A549 (cell line): ENCODE measurements at regions not wholly inside any gene's neighbourhood (a gene's known extent, or its start where the extent isn't known, plus 50 kb on each side); places are given as distances from the start of the nearest gene placed in this dataset.

Experiments used
- ATAC-seq, 2 experiments: fragments of 200-7000 bp in 1 of 2; fragments of >200 bp in 1 of 2; cut with Nextera tagmentation in 1 of 2; cut with Tn5 transposase in 1 of 2; 3 replicates each; pipeline versions ENCODE4 v1.8.0 to v1.9.1; 2018 to 2020; ENCODE audit warnings: mild to moderate bottlenecking in 1 of 2, moderate library complexity in 1 of 2
- CTCF ChIA-PET: fragments of 300-600 bp; sonication (Branson Sonifier 250); formaldehyde crosslinking; extraction: SDS; loops from one replicate; lab custom pipeline; 2021; ENCODE audit warnings: antibody characterized with exemption, inconsistent platforms; lab: Yijun Ruan, JAX
- POLR2A ChIA-PET: fragments of 350-600 bp; formaldehyde crosslinking; extraction: SDS; loops from one replicate; lab custom pipeline; 2021; ENCODE audit warnings: antibody characterized with exemption, inconsistent platforms; lab: Yijun Ruan, JAX
- DNase-seq, 2 experiments: peaks; one replicate each; pipeline versions ENCODE4 v3.0.0 to v3.0.0-alpha.2; 2011 to 2016; ENCODE audit warnings: low read depth in 1 of 2, low spot score in 1 of 2
- FAIRE-seq: peaks from 2 replicates; lab custom pipeline; 2011; peaks lifted over from hg19 to GRCh38; lab: Jason Lieb, UNC
- H3K27ac ChIP-seq, 2 experiments: fragments of >200 bp; sonication (Bioruptor Twin); formaldehyde crosslinking; 3 replicates each; pipeline ENCODE4 v1.5.1; 2016 to 2017
- H3K4me1 ChIP-seq: fragments of >200 bp; sonication (Bioruptor Twin); formaldehyde crosslinking; 3 replicates; pipeline ENCODE4 v1.6.1; 2016
- H3K4me2 ChIP-seq: fragments of >200 bp; sonication (Bioruptor Twin); formaldehyde crosslinking; 3 replicates; pipeline ENCODE4 v1.6.1; 2016
- H3K4me3 ChIP-seq: fragments of >200 bp; sonication (Bioruptor Twin); formaldehyde crosslinking; 3 replicates; pipeline ENCODE4 v1.5.1; 2016
- H3K9me3 ChIP-seq: fragments of >200 bp; sonication (Bioruptor Twin); formaldehyde crosslinking; 3 replicates; pipeline ENCODE4 v1.6.1; 2016
- CBX8 ChIP-seq: fragments of 200-600 bp; sonication (generic); IDR thresholded peaks from 2 replicates; pipeline ENCODE4 v1.6.1; 2016
- CEBPB ChIP-seq, 2 experiments: fragments of >200 bp in 1 of 2; sonication (Bioruptor Twin) in 1 of 2; formaldehyde crosslinking in 1 of 2; IDR thresholded peaks; 2 replicates each; pipeline ENCODE4 v1.6.1; 2012 to 2016
- CHD2 ChIP-seq: fragments of 150-350 bp; IDR thresholded peaks from 2 replicates; pipeline ENCODE4 v1.6.1; 2014; ENCODE audit warnings: low read length; ENCODE audit not compliant: partially characterized antibody
- CHD4 ChIP-seq: fragments of 200-600 bp; sonication (generic); IDR thresholded peaks from 2 replicates; pipeline ENCODE4 v1.6.1; 2016; ENCODE audit warnings: antibody characterized with exemption, mild to moderate bottlenecking, borderline replicate concordance
- ESRRA ChIP-seq: fragments of 150-350 bp; IDR thresholded peaks from 2 replicates; pipeline ENCODE4 v1.6.1; 2014; ENCODE audit warnings: mild to moderate bottlenecking, low read length, borderline replicate concordance
- FOSB ChIP-seq: fragments of 250-450 bp; sonication (Bioruptor Pico); IDR thresholded peaks from 2 replicates; pipeline ENCODE4 v1.5.0; 2020; ENCODE audit warnings: mild to moderate bottlenecking, moderate library complexity
- FOSL2 ChIP-seq, 2 experiments: fragments of 450-650 bp in 1 of 2; fragments of >200 bp in 1 of 2; sonication (Bioruptor Twin) in 1 of 2; formaldehyde crosslinking; IDR thresholded peaks; 2 replicates each; pipeline versions ENCODE4 v1.5.0 to v1.6.1; 2016 to 2020; ENCODE audit warnings: mild to moderate bottlenecking in 1 of 2, moderate library complexity in 1 of 2
- HDAC2 ChIP-seq: fragments of 200-600 bp; sonication (generic); IDR thresholded peaks from 2 replicates; pipeline ENCODE4 v1.6.1; 2016
- HOXA7 ChIP-seq: fragments of 250-450 bp; sonication (Bioruptor Pico); IDR thresholded peaks from 2 replicates; pipeline ENCODE4 v1.5.0; 2020; ENCODE audit warnings: mild to moderate bottlenecking, moderate library complexity
- HOXB5 ChIP-seq: fragments of 250-450 bp; sonication (Bioruptor Pico); IDR thresholded peaks from 2 replicates; pipeline ENCODE4 v1.5.0; 2020; ENCODE audit warnings: mild to moderate bottlenecking, moderate library complexity
- JUN ChIP-seq, 2 experiments: fragments of >200 bp; sonication (Bioruptor Twin); formaldehyde crosslinking; IDR thresholded peaks; 2 replicates in 1 of 2; 3 replicates in 1 of 2; pipeline ENCODE4 v1.6.1; 2016 to 2017
- JUNB ChIP-seq: fragments of >200 bp; sonication (Bioruptor Twin); formaldehyde crosslinking; IDR thresholded peaks from 2 replicates; pipeline ENCODE4 v1.6.1; 2016
- KDM1A ChIP-seq: fragments of 200-600 bp; sonication (generic); IDR thresholded peaks from 2 replicates; pipeline ENCODE4 v1.6.1; 2016; ENCODE audit warnings: low read depth, mild to moderate bottlenecking
- KDM5A ChIP-seq: fragments of 200-600 bp; sonication (generic); IDR thresholded peaks from 2 replicates; pipeline ENCODE4 v1.6.1; 2016; ENCODE audit warnings: antibody characterized with exemption, mild to moderate bottlenecking
- MAFK ChIP-seq: fragments of 450-650 bp; IDR thresholded peaks from 2 replicates; pipeline ENCODE4 v1.6.1; 2014; ENCODE audit not compliant: partially characterized antibody
- MYC ChIP-seq: IDR thresholded peaks from 2 replicates; pipeline ENCODE4 v1.6.1; 2012; ENCODE audit warnings: mild to moderate bottlenecking, inconsistent platforms, low read length, improper control_type of control experiment, borderline replicate concordance
- PHF8 ChIP-seq: fragments of 200-600 bp; sonication (generic); IDR thresholded peaks from 2 replicates; pipeline ENCODE4 v1.6.1; 2016; ENCODE audit warnings: low read depth, mild to moderate bottlenecking, antibody characterized with exemption, moderate library complexity, borderline replicate concordance
- RAD21 ChIP-seq, 2 experiments: fragments of >200 bp in 1 of 2; sonication (Bioruptor Twin) in 1 of 2; formaldehyde crosslinking in 1 of 2; IDR thresholded peaks in 1 of 2; conservative IDR thresholded peaks in 1 of 2; 2 replicates in 1 of 2; 3 replicates in 1 of 2; pipeline ENCODE4 v1.6.1; 2012 to 2018; ENCODE audit warnings: inconsistent platforms in 1 of 2
- RFX5 ChIP-seq: fragments of 450-650 bp; IDR thresholded peaks from 2 replicates; pipeline ENCODE4 v1.7.1; 2014; ENCODE audit warnings: antibody characterized with exemption, mild to moderate bottlenecking, moderate library complexity
- SMC3 ChIP-seq: fragments of >200 bp; sonication (Bioruptor Twin); formaldehyde crosslinking; IDR thresholded peaks from 3 replicates; pipeline ENCODE4 v1.6.1; 2018; ENCODE audit warnings: inconsistent platforms
- SREBF2 ChIP-seq: fragments of 450-650 bp; IDR thresholded peaks from 2 replicates; pipeline ENCODE4 v1.6.1; 2014; ENCODE audit warnings: mild to moderate bottlenecking, moderate library complexity
- TP53 ChIP-seq: fragments of 250-450 bp; sonication (Bioruptor Pico); IDR thresholded peaks from 2 replicates; pipeline ENCODE4 v1.5.0; 2021; ENCODE audit warnings: mild to moderate bottlenecking, moderate library complexity
- ZNF302 ChIP-seq: fragments of 250-450 bp; sonication (Bioruptor Pico); IDR thresholded peaks from 2 replicates; pipeline ENCODE4 v1.9.0; 2021; ENCODE audit warnings: inconsistent platforms, mild to moderate bottlenecking, moderate library complexity
- ZSCAN20 ChIP-seq: fragments of 250-450 bp; sonication (Bioruptor Pico); IDR thresholded peaks from 2 replicates; pipeline ENCODE4 v1.8.0; 2022; ENCODE audit warnings: mild to moderate bottlenecking, moderate library complexity
- WGBS: methylation state at CpG from one replicate; pipeline ENCODE4 v1.1.6; 2017; ENCODE audit errors: missing lambda C conversion rate; 5-methylcytosine and 5-hydroxymethylcytosine counted together
- TF ChIP-seq, protein P1 (sequence below): fragments of >200 bp; sonication (Bioruptor Twin); formaldehyde crosslinking; IDR thresholded peaks from 3 replicates; pipeline ENCODE4 v1.5.1; 2016
- TF ChIP-seq, protein P2 (sequence below): IDR thresholded peaks from 2 replicates; pipeline ENCODE4 v1.6.1; 2012
- TF ChIP-seq, protein P3 (sequence below): fragments of >200 bp; sonication (Bioruptor Twin); formaldehyde crosslinking; IDR thresholded peaks from 2 replicates; pipeline ENCODE4 v1.6.1; 2016
- TF ChIP-seq, protein P4 (sequence below): IDR thresholded peaks from 2 replicates; pipeline ENCODE4 v1.6.1; 2012; ENCODE audit warnings: low read depth, borderline replicate concordance
- TF ChIP-seq, protein P5 (sequence below): fragments of 250-450 bp; sonication (Bioruptor Pico); IDR thresholded peaks from 2 replicates; pipeline ENCODE4 v1.5.0; 2020; ENCODE audit warnings: low read depth, mild to moderate bottlenecking, moderate library complexity
- TF ChIP-seq, protein P6 (sequence below): fragments of 250-450 bp; sonication (Bioruptor Pico); IDR thresholded peaks from 2 replicates; pipeline ENCODE4 v1.5.0; 2021; ENCODE audit warnings: mild to moderate bottlenecking, moderate library complexity, borderline replicate concordance

DNA sequence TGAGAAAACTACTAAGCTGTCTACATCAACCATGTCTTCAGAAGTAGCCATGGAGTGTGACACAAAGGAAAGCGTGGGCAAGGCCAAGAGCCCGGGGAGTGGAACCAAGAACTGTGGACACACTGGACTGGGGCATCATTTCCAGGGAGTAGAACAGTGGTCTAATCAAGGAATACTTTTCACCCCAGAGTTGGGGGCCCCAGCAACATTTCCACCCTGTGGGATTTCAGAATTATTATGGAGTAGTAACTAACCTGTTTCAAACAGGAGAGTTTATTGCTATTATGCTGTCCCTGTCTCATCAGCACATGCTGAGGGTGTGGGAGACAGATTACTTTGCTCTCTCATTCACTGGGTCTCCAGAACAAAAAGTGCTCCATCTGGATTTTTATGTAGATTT is 58.0 kb upstream of the FSTL4 start:
- WGBS: 43% methylated on average over 2 of the region's 2 CpGs
- no peak for FAIRE-seq
- POLR2A ChIA-PET: no interaction called here

DNA sequence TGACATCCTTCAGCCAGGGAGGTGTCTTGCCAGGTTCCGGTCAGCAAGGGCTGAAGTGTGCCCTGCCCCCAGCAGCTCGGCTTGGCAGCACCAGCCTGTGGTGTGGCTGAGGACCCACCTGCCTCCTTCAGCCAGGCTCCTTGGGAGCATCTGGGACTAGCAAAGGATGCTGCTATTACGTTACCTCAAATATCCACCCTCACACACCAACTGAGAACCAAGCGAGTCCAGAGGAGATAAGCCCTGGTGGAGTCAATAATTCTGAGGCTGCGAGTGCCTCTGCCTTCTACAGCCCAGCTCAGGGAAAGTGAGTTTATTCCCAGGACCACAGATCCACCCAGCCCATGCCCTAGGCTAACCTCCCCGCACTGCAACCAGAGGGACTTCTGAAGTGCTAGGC is 57.1 kb upstream of the FSTL4 start:
- ATAC-seq (no peak), DNase-seq (no peak), FAIRE-seq (no peak)
- TF ChIP-seq SMC3 (no peak), CBX8 (no peak), KDM1A (no peak), FOSB (CRISPR knock-in tag) (no peak), CEBPB (IDR thresholded peaks at IDR 0.05) (no peak), MAFK (no peak), FOSL2 (IDR thresholded peaks at IDR 0.05) (no peak), FOSL2 (CRISPR knock-in tag; IDR thresholded peaks at IDR 0.05) (no peak), RFX5 (no peak), KDM5A (no peak), HDAC2 (no peak), CHD4 (no peak), SREBF2 (no peak), JUNB (no peak)
- TF ChIP-seq, protein P1, sequence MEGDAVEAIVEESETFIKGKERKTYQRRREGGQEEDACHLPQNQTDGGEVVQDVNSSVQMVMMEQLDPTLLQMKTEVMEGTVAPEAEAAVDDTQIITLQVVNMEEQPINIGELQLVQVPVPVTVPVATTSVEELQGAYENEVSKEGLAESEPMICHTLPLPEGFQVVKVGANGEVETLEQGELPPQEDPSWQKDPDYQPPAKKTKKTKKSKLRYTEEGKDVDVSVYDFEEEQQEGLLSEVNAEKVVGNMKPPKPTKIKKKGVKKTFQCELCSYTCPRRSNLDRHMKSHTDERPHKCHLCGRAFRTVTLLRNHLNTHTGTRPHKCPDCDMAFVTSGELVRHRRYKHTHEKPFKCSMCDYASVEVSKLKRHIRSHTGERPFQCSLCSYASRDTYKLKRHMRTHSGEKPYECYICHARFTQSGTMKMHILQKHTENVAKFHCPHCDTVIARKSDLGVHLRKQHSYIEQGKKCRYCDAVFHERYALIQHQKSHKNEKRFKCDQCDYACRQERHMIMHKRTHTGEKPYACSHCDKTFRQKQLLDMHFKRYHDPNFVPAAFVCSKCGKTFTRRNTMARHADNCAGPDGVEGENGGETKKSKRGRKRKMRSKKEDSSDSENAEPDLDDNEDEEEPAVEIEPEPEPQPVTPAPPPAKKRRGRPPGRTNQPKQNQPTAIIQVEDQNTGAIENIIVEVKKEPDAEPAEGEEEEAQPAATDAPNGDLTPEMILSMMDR: no peak
- WGBS: 71% methylated on average over 6 of the region's 6 CpGs
- Histone ChIP-seq H3K4me1 (peaks cover 12% of the 10 kb centered on the region), H3K4me3 (no peak overlapping the region), H3K9me3 (0 out of 3 replicates have a peak, but pooled peaks cover 3% of the 10 kb centered on the region), H3K4me2 (no peak overlapping the region), H3K27ac (no peak overlapping the region)
- ChIA-PET POLR2A (no interaction called here), CTCF (no interaction called here)

More for the DNA sequence above, 58.0 kb upstream of the FSTL4 start:
- H3K4me2 ChIP-seq: no peak overlapping the region
- no peak overlapping the region for H3K4me3 ChIP-seq
- peaks cover 5% of the 10 kb centered on the region for H3K4me1 ChIP-seq
- ATAC-seq: no peak
- H3K9me3 ChIP-seq: 0 out of 3 replicates have a peak, but pooled peaks cover 3% of the 10 kb centered on the region
- no peak for TF ChIP-seq JUN (IDR thresholded peaks at IDR 0.05)
- TF ChIP-seq RAD21 (conservative IDR thresholded peaks at IDR 0.05 in 1 of 2, IDR thresholded peaks at IDR 0.05 in 1 of 2): no peak
- TF ChIP-seq MYC: no peak
- no peak for TF ChIP-seq TP53 (CRISPR knock-in tag)
- TF ChIP-seq, protein P2, sequence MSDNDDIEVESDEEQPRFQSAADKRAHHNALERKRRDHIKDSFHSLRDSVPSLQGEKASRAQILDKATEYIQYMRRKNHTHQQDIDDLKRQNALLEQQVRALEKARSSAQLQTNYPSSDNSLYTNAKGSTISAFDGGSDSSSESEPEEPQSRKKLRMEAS: no peak
- no peak for TF ChIP-seq ZSCAN20 (CRISPR knock-in tag)
- no peak for TF ChIP-seq SREBF2
- TF ChIP-seq, protein P3, sequence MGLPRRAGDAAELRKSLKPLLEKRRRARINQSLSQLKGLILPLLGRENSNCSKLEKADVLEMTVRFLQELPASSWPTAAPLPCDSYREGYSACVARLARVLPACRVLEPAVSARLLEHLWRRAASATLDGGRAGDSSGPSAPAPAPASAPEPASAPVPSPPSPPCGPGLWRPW: no peak
- TF ChIP-seq PHF8: no peak
- TF ChIP-seq, protein P4, sequence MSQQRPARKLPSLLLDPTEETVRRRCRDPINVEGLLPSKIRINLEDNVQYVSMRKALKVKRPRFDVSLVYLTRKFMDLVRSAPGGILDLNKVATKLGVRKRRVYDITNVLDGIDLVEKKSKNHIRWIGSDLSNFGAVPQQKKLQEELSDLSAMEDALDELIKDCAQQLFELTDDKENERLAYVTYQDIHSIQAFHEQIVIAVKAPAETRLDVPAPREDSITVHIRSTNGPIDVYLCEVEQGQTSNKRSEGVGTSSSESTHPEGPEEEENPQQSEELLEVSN: no peak
- no peak overlapping the region for H3K27ac ChIP-seq
- DNase-seq: no peak
- CTCF ChIA-PET: no interaction called here

DNA sequence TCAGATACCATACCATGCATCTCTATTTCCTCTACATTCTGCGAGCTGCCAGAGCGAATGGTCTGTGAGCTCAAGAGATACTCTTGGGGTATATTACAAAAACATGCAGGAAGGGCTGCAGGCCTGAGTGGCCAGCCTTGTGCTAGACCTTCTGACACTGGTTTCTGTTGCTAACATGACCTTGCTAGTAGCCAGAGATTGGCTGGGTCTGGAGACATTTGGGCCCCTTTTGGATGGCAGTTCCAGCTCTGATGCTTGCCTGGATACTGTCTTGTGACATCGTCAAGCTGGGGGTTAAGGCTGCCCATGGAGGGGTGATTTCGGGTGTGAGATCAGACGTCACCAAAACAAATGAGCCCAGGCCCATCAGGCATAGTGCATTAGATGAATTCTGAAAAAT is 56.1 kb upstream of the FSTL4 start:
- POLR2A ChIA-PET: no interaction called here
- H3K4me1 ChIP-seq: peaks cover 22% of the 10 kb centered on the region
- WGBS: 92% methylated on average over 5 of the region's 5 CpGs
- no peak overlapping the region for H3K4me3 ChIP-seq
- FAIRE-seq (no peak), ATAC-seq (no peak), DNase-seq (no peak)
- no peak overlapping the region for H3K27ac ChIP-seq
- CTCF ChIA-PET: no interaction called here
- TF ChIP-seq ESRRA (no peak), MYC (no peak), ZSCAN20 (CRISPR knock-in tag) (no peak), CHD4 (no peak), ZNF302 (CRISPR knock-in tag) (no peak), TP53 (CRISPR knock-in tag) (no peak), CHD2 (no peak), FOSL2 (IDR thresholded peaks at IDR 0.05) (no peak), FOSL2 (CRISPR knock-in tag; IDR thresholded peaks at IDR 0.05) (no peak), HOXA7 (CRISPR knock-in tag) (no peak), HOXB5 (CRISPR knock-in tag) (no peak)
- TF ChIP-seq, protein P5, sequence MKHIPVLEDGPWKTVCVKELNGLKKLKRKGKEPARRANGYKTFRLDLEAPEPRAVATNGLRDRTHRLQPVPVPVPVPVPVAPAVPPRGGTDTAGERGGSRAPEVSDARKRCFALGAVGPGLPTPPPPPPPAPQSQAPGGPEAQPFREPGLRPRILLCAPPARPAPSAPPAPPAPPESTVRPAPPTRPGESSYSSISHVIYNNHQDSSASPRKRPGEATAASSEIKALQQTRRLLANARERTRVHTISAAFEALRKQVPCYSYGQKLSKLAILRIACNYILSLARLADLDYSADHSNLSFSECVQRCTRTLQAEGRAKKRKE (CRISPR knock-in tag): no peak
- TF ChIP-seq, protein P3: no peak
- TF ChIP-seq, protein P6, sequence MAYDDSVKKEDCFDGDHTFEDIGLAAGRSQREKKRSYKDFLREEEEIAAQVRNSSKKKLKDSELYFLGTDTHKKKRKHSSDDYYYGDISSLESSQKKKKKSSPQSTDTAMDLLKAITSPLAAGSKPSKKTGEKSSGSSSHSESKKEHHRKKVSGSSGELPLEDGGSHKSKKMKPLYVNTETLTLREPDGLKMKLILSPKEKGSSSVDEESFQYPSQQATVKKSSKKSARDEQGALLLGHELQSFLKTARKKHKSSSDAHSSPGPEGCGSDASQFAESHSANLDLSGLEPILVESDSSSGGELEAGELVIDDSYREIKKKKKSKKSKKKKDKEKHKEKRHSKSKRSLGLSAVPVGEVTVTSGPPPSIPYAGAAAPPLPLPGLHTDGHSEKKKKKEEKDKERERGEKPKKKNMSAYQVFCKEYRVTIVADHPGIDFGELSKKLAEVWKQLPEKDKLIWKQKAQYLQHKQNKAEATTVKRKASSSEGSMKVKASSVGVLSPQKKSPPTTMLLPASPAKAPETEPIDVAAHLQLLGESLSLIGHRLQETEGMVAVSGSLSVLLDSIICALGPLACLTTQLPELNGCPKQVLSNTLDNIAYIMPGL (CRISPR knock-in tag): no peak
- H3K4me2 ChIP-seq: no peak overlapping the region
- H3K9me3 ChIP-seq: 0 out of 3 replicates have a peak, but pooled peaks cover 3% of the 10 kb centered on the region
